ENCODE measurements at regions not wholly inside any gene's neighbourhood (a gene's known extent, or its start where the extent isn't known, plus 50 kb on each side); places are given as distances from the start of the nearest gene placed in this dataset.

DNA sequence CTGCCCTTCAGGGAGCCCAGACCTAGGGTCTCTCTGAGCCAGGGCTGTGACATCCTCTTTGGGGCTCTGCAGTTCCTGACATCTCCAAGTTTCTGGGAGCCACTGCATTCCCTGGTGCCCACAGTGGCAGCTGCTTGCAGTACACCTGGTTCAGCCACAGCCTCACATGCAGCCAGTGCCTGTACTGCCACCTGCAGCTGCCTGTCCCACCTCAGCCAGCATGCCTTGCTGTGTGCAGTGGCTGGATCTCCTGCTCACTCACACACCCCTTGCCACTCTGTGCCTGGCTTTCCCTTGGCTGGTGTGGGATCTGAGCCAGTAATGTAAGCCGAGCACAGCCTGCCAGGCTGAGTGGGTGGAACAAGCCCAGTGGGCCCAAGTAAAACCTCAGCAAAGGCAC lies 1288.7 kb downstream of the CNTNAP5 start:
- Mint-ChIP-seq H3K36me3 (ENCODE audit: low read depth) (no peaks in the 10 kb centered on the region), H3K9me3 (no peaks in the 10 kb centered on the region), H3K4me3 (no peak overlapping the region), H3K27ac (no peak overlapping the region), H3K27me3 (ENCODE audit: insufficient read depth, low read depth, poor library complexity) (no peaks in the 10 kb centered on the region), H3K4me1 (no peaks in the 10 kb centered on the region)
- Histone ChIP-seq H3K4me1 (ENCODE audit: insufficient read depth) (no peaks in the 10 kb centered on the region), H3F3A (replicated peaks; ENCODE audit: low read depth) (no peaks in the 10 kb centered on the region), H3K79me2 (replicated peaks; ENCODE audit: insufficient read depth) (no peaks in the 10 kb centered on the region), H3K27me3 (ENCODE audit: insufficient read depth) (no peaks in the 10 kb centered on the region), H3K36me3 (ENCODE audit: insufficient read depth) (no peaks in the 10 kb centered on the region), H2AFZ (no peak overlapping the region), H3K27ac (ENCODE audit: low read depth) (no peak overlapping the region), H3K4me3 (no peak overlapping the region), H3K4me2 (no peak overlapping the region), H4K20me1 (replicated peaks; ENCODE audit: insufficient read depth) (no peaks in the 10 kb centered on the region), H3K9me2 (ENCODE audit: insufficient read depth) (no peaks in the 10 kb centered on the region)
- peak; percentile 4 for DNase-seq (ENCODE audit: low spot score)
- ATAC-seq, result peak; percentile 85
- no peak for TF ChIP-seq JUNB (IDR thresholded peaks at IDR 0.05; ENCODE audit: unreplicated experiment)
- no peak for TF ChIP-seq ZNF114 (CRISPR knock-in tag; IDR thresholded peaks at IDR 0.05)
- TF ChIP-seq EZH2 (IDR thresholded peaks at IDR 0.05; ENCODE audit: low read depth, unreplicated experiment), result no peak
- no peak for TF ChIP-seq POLR2AphosphoS5 (IDR thresholded peaks at IDR 0.05; ENCODE audit: low read depth)
- no peak for TF ChIP-seq ZNF331 (CRISPR knock-in tag; IDR thresholded peaks at IDR 0.05; ENCODE audit: low read depth)
- TF ChIP-seq, protein P1, sequence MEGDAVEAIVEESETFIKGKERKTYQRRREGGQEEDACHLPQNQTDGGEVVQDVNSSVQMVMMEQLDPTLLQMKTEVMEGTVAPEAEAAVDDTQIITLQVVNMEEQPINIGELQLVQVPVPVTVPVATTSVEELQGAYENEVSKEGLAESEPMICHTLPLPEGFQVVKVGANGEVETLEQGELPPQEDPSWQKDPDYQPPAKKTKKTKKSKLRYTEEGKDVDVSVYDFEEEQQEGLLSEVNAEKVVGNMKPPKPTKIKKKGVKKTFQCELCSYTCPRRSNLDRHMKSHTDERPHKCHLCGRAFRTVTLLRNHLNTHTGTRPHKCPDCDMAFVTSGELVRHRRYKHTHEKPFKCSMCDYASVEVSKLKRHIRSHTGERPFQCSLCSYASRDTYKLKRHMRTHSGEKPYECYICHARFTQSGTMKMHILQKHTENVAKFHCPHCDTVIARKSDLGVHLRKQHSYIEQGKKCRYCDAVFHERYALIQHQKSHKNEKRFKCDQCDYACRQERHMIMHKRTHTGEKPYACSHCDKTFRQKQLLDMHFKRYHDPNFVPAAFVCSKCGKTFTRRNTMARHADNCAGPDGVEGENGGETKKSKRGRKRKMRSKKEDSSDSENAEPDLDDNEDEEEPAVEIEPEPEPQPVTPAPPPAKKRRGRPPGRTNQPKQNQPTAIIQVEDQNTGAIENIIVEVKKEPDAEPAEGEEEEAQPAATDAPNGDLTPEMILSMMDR (conservative IDR thresholded peaks at IDR 0.05; ENCODE audit: low read depth in 2 of 2), result peak in 1 of 2 experiments; percentile 49; a peak in 2 of 4 replicates
- TF ChIP-seq NANOG (IDR thresholded peaks at IDR 0.05; ENCODE audit: borderline replicate concordance), result no peak

- H2AFZ ChIP-seq, result no peak overlapping the region
- H3K27ac ChIP-seq (ENCODE audit: low read depth), result no peak overlapping the region
- no peak overlapping the region for H3K4me2 ChIP-seq
- Mint-ChIP-seq H3K36me3 (ENCODE audit: low read depth) (no peaks in the 10 kb centered on the region), H3K4me3 (no peak overlapping the region), H3K27me3 (ENCODE audit: insufficient read depth, low read depth, poor library complexity) (no peaks in the 10 kb centered on the region), H3K4me1 (no peaks in the 10 kb centered on the region), H3K27ac (no peak overlapping the region), H3K9me3 (peaks cover 5% of the 10 kb centered on the region; the same call in 2 of the 3 replicates)
- no peak for DNase-seq (ENCODE audit: low spot score)
- no peaks in the 10 kb centered on the region for H3K36me3 ChIP-seq (ENCODE audit: insufficient read depth)
- H3K4me1 ChIP-seq (ENCODE audit: insufficient read depth), result no peaks in the 10 kb centered on the region
- no peaks in the 10 kb centered on the region for H3F3A ChIP-seq (replicated peaks; ENCODE audit: low read depth)
- H3K9me2 ChIP-seq (ENCODE audit: insufficient read depth), result no peaks in the 10 kb centered on the region
- ATAC-seq, result no peak
- no peaks in the 10 kb centered on the region for H4K20me1 ChIP-seq (replicated peaks; ENCODE audit: insufficient read depth)
- H3K79me2 ChIP-seq (replicated peaks; ENCODE audit: insufficient read depth), result no peaks in the 10 kb centered on the region
- no peak overlapping the region for H3K4me3 ChIP-seq
- TF ChIP-seq POLR2AphosphoS5 (IDR thresholded peaks at IDR 0.05; ENCODE audit: low read depth) (no peak), NANOG (IDR thresholded peaks at IDR 0.05; ENCODE audit: borderline replicate concordance) (no peak), ZNF114 (CRISPR knock-in tag; IDR thresholded peaks at IDR 0.05) (no peak), EZH2phosphoT487 (IDR thresholded peaks at IDR 0.05; ENCODE audit: unreplicated experiment) (no peak)
- H3K27me3 ChIP-seq (ENCODE audit: insufficient read depth), result no peaks in the 10 kb centered on the region
These were observed 1293.7 kb downstream of the CNTNAP5 start for GRCh38 chr2:125318740-125319139.

DNA sequence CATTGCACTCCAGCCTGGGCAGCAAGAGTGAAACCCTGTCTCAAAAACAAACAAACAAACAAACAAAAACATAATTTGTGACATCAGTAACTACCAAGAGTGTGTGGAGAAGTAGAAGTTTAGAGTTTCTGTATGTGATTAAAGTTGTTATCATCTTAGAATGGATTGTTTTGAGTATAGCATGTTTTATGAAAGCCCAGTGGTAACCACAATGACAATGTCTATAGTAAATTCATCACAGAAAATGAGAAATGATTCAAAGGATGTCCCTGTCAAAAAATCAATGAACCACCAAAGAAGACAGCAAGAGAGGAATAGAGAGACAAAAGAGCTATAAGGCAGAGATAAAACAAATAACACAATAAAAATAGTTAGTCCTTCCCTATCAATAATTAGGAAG lies 1299.2 kb downstream of the CNTNAP5 start:
- Mint-ChIP-seq H3K36me3 (ENCODE audit: low read depth) (no peaks in the 10 kb centered on the region), H3K27ac (no peak overlapping the region), H3K4me1 (no peaks in the 10 kb centered on the region), H3K27me3 (ENCODE audit: insufficient read depth, low read depth, poor library complexity) (peaks cover 2% of the 10 kb centered on the region), H3K4me3 (no peak overlapping the region), H3K9me3 (peaks cover 5% of the 10 kb centered on the region; the same call in 2 of the 3 replicates)
- no peak for ATAC-seq
- Histone ChIP-seq H3K9me2 (ENCODE audit: insufficient read depth) (no peaks in the 10 kb centered on the region), H3F3A (replicated peaks; ENCODE audit: low read depth) (no peaks in the 10 kb centered on the region), H3K27ac (ENCODE audit: low read depth) (no peak overlapping the region), H3K4me3 (no peak overlapping the region), H3K79me2 (replicated peaks; ENCODE audit: insufficient read depth) (no peaks in the 10 kb centered on the region), H2AFZ (no peak overlapping the region), H3K27me3 (ENCODE audit: insufficient read depth) (no peaks in the 10 kb centered on the region), H3K36me3 (ENCODE audit: insufficient read depth) (no peaks in the 10 kb centered on the region), H3K4me1 (ENCODE audit: insufficient read depth) (no peaks in the 10 kb centered on the region), H3K4me2 (no peak overlapping the region), H4K20me1 (replicated peaks; ENCODE audit: insufficient read depth) (no peaks in the 10 kb centered on the region)
- DNase-seq (ENCODE audit: low spot score), result no peak
- TF ChIP-seq, protein P2, sequence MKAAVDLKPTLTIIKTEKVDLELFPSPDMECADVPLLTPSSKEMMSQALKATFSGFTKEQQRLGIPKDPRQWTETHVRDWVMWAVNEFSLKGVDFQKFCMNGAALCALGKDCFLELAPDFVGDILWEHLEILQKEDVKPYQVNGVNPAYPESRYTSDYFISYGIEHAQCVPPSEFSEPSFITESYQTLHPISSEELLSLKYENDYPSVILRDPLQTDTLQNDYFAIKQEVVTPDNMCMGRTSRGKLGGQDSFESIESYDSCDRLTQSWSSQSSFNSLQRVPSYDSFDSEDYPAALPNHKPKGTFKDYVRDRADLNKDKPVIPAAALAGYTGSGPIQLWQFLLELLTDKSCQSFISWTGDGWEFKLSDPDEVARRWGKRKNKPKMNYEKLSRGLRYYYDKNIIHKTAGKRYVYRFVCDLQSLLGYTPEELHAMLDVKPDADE (IDR thresholded peaks at IDR 0.05), result no peak
- TF ChIP-seq POLR2AphosphoS5 (IDR thresholded peaks at IDR 0.05; ENCODE audit: low read depth) (no peak), ZNF114 (CRISPR knock-in tag; IDR thresholded peaks at IDR 0.05) (no peak), NANOG (IDR thresholded peaks at IDR 0.05; ENCODE audit: borderline replicate concordance) (no peak), ZNF331 (CRISPR knock-in tag; IDR thresholded peaks at IDR 0.05; ENCODE audit: low read depth) (no peak), STAT1 (IDR thresholded peaks at IDR 0.05; ENCODE audit: unreplicated experiment) (no peak), EZH2phosphoT487 (IDR thresholded peaks at IDR 0.05; ENCODE audit: unreplicated experiment) (no peak)
- TF ChIP-seq, protein P1 (conservative IDR thresholded peaks at IDR 0.05; ENCODE audit: low read depth in 2 of 2), result no peak
